B cell (primary cell): ENCODE measurements at regions not wholly inside any gene's neighbourhood (a gene's known extent, or its start where the extent isn't known, plus 50 kb on each side); places are given as distances from the start of the nearest gene placed in this dataset.

Source experiments
- ATAC-seq: fragments of 200-7000 bp; cut with Tn5 transposase; one replicate; pipeline ENCODE4 v1.10.0; 2021; ENCODE audit warnings: low read depth, mild to moderate bottlenecking, moderate number of reproducible peaks, moderate library complexity
- CTCF ChIA-PET: fragments of 350-600 bp; sonication (Branson Sonifier 250); formaldehyde crosslinking; loops from one replicate; lab custom pipeline; 2021; ENCODE audit warnings: antibody characterized with exemption, inconsistent platforms; lab: Charles Lee
- POLR2A ChIA-PET: fragments of 350-600 bp; sonication (Branson Sonifier 250); formaldehyde crosslinking; loops from one replicate; lab custom pipeline; 2021; ENCODE audit warnings: antibody characterized with exemption; lab: Charles Lee
- DNase-seq: peaks from one replicate; pipeline ENCODE4 v3.0.0; 2013
- H2AFZ ChIP-seq: 2 replicates; pipeline ENCODE4 v1.6.1; 2012; ENCODE audit warnings: mild to moderate bottlenecking, low read depth, low read length; ENCODE audit not compliant: insufficient read depth, poor library complexity, severe bottlenecking
- H3K27ac ChIP-seq, 2 donors: 1 replicate in 1 of 2; 2 replicates in 1 of 2; pipeline ENCODE4 v1.5.1; 2012 to 2013; ENCODE audit warnings: low read length in 2 of 2, mild to moderate bottlenecking in 2 of 2, moderate library complexity in 1 of 2
- H3K27me3 ChIP-seq, 4 experiments: fragments of 200-600 bp in 1 of 4; sonication (generic) in 1 of 4; replicated peaks in 1 of 4; 1 replicate in 2 of 4; 2 replicates in 2 of 4; pipeline versions ENCODE4 v1.6.1 to v1.7.0; 2013 to 2016; ENCODE audit warnings: low read length in 3 of 4, mild to moderate bottlenecking in 2 of 4, mixed read lengths in 1 of 4, moderate library complexity in 1 of 4; ENCODE audit not compliant: insufficient read depth in 4 of 4, control insufficient read depth in 3 of 4; ENCODE audit errors: control extremely low read depth in 1 of 4
- H3K36me3 ChIP-seq, 2 experiments: replicated peaks in 1 of 2; 1 replicate in 1 of 2; 2 replicates in 1 of 2; pipeline versions ENCODE4 v1.6.1 to v1.7.1; 2013; ENCODE audit warnings: low read length in 1 of 2; ENCODE audit not compliant: insufficient read depth in 2 of 2, control insufficient read depth in 1 of 2; ENCODE audit errors: control extremely low read depth in 1 of 2, extremely low read depth in 1 of 2
- H3K4me1 ChIP-seq, 2 donors: fragments of 200-600 bp in 1 of 2; sonication (generic) in 1 of 2; 1 replicate in 1 of 2; 2 replicates in 1 of 2; pipeline versions ENCODE4 v1.5.1 to v1.6.1; 2013 to 2017; ENCODE audit warnings: low read length in 2 of 2; ENCODE audit not compliant: control insufficient read depth in 2 of 2, insufficient read depth in 2 of 2
- H3K4me2 ChIP-seq: replicated peaks from 2 replicates; pipeline ENCODE3; 2012; ENCODE audit warnings: mild to moderate bottlenecking, low read depth, low read length; ENCODE audit not compliant: poor library complexity, severe bottlenecking
- H3K4me3 ChIP-seq, 5 experiments: fragments of 200-600 bp in 1 of 5; sonication (generic) in 1 of 5; 1 replicate in 3 of 5; 2 replicates in 2 of 5; pipeline versions ENCODE4 v1.5.1 to v1.7.0; 2011 to 2016; ENCODE audit warnings: low read length in 4 of 5, mild to moderate bottlenecking in 4 of 5, low read depth in 2 of 5, control low read depth in 1 of 5, moderate library complexity in 1 of 5; ENCODE audit not compliant: insufficient read depth in 1 of 5; ENCODE audit errors: control extremely low read depth in 1 of 5, extremely low read depth in 1 of 5
- H3K79me2 ChIP-seq: fragments of 200-600 bp; sonication (generic); one replicate; pipeline ENCODE4 v1.6.0; 2016; ENCODE audit warnings: low read length; ENCODE audit not compliant: control insufficient read depth, insufficient read depth
- H3K9ac ChIP-seq: fragments of 200-600 bp; sonication (generic); 2 replicates; pipeline ENCODE4 v1.6.1; 2017; ENCODE audit warnings: mild to moderate bottlenecking, low read length, moderate library complexity
- H3K9me3 ChIP-seq, 3 donors: one replicate each; pipeline versions ENCODE4 v1.6.1 to v1.7.1; 2013; ENCODE audit warnings: low read length in 2 of 3; ENCODE audit not compliant: control insufficient read depth in 2 of 3, insufficient read depth in 1 of 3; ENCODE audit errors: control extremely low read depth in 1 of 3
- H4K20me1 ChIP-seq: 2 replicates; pipeline ENCODE4 v1.6.0; 2012; ENCODE audit warnings: mild to moderate bottlenecking, low read length; ENCODE audit not compliant: insufficient read depth, control insufficient read depth, poor library complexity, severe bottlenecking
- H3K27ac Mint-ChIP-seq: one replicate; pipeline ENCODE4 v1.8.0; 2021; ENCODE audit warnings: mixed read lengths
- H3K27me3 Mint-ChIP-seq: one replicate; pipeline ENCODE4 v1.8.0; 2021; ENCODE audit warnings: mixed read lengths
- H3K4me1 Mint-ChIP-seq: one replicate; pipeline ENCODE4 v1.8.0; 2021; ENCODE audit warnings: mixed read lengths
- H3K4me3 Mint-ChIP-seq: one replicate; pipeline ENCODE4 v1.8.0; 2021; ENCODE audit warnings: mixed read lengths
- H3K9me3 Mint-ChIP-seq: one replicate; pipeline ENCODE4 v1.8.0; 2022; ENCODE audit warnings: mixed read lengths; ENCODE audit not compliant: insufficient read depth
- CTCF ChIP-seq: fragments of 200-600 bp; IDR thresholded peaks from one replicate; pipeline ENCODE4 v1.8.0; 2022; ENCODE audit warnings: antibody characterized with exemption, mild to moderate bottlenecking
- EZH2 ChIP-seq: IDR thresholded peaks from 2 replicates; pipeline ENCODE4 v1.6.1; 2012; ENCODE audit warnings: borderline replicate concordance, low read depth, mild to moderate bottlenecking, moderate library complexity, low read length; ENCODE audit not compliant: insufficient read depth, poor library complexity, severe bottlenecking
- intact Hi-C: fragments of 100-400 bp; cut with micrococcal nuclease; formaldehyde crosslinking; loops from one replicate; pipeline ENCODE4 v1.10.0; 2022

- Histone ChIP-seq H3K9ac (no peak overlapping the region), H3K36me3 (no peaks in the 10 kb centered on the region), H3K4me1 (no peaks in the 10 kb centered on the region), H3K4me2 (no peak overlapping the region), H3K27me3 (no peaks in the 10 kb centered on the region), H3K27ac (no peak overlapping the region), H3K4me3 (no peak overlapping the region), H3K9me3 (peaks cover 0 to 4% (median 0%) of the 10 kb centered on the region in 3 donors), H2AFZ (no peak overlapping the region), H4K20me1 (no peaks in the 10 kb centered on the region), H3K79me2 (no peaks in the 10 kb centered on the region)
- intact Hi-C loops: no loop called here
- Mint-ChIP-seq H3K27ac (no peak overlapping the region), H3K9me3 (no peaks in the 10 kb centered on the region), H3K4me1 (no peaks in the 10 kb centered on the region), H3K4me3 (no peak overlapping the region), H3K27me3 (no peaks in the 10 kb centered on the region)
- DNase-seq: no peak
- POLR2A ChIA-PET: no interaction called here
- TF ChIP-seq EZH2 (no peak), CTCF (no peak)
- ATAC-seq: no peak
- CTCF ChIA-PET: interaction anchor here (0.9 kb wide), 1 partner anchor 11 kb away, joined by 3 read pairs; no protein-coding TSS in a partner anchor
Measured at GRCh38 chr3:148500881-148501280, 196.8 kb upstream of the AGTR1 start.

- H3K79me2 ChIP-seq: no peaks in the 10 kb centered on the region
- H3K4me1 Mint-ChIP-seq: no peaks in the 10 kb centered on the region
- no peak overlapping the region for H3K27ac Mint-ChIP-seq
- POLR2A ChIA-PET: no interaction called here
- no peak overlapping the region for H3K4me3 Mint-ChIP-seq
- H3K4me2 ChIP-seq: no peak overlapping the region
- DNase-seq: no peak
- intact Hi-C loops: no loop called here
- peaks cover 2% of the 10 kb centered on the region for H3K9me3 Mint-ChIP-seq
- no peaks in the 10 kb centered on the region for H4K20me1 ChIP-seq
- H3K27me3 ChIP-seq: no peaks in the 10 kb centered on the region
- H3K4me3 ChIP-seq: no peak overlapping the region
- CTCF ChIA-PET: no interaction called here
- no peaks in the 10 kb centered on the region for H3K4me1 ChIP-seq
- H2AFZ ChIP-seq: no peak overlapping the region
- peaks cover 0 to 3% (median 0%) of the 10 kb centered on the region in 3 donors for H3K9me3 ChIP-seq
- no peaks in the 10 kb centered on the region for H3K27me3 Mint-ChIP-seq
- TF ChIP-seq EZH2 (no peak), CTCF (no peak)
- H3K36me3 ChIP-seq: no peaks in the 10 kb centered on the region
- no peak for ATAC-seq
- H3K9ac ChIP-seq: no peak overlapping the region
- H3K27ac ChIP-seq: no peak overlapping the region
Measured at GRCh38 chr3:148510116-148510515, 187.6 kb upstream of the AGTR1 start.
